ENCODE measurements at regions not wholly inside any gene's neighbourhood (a gene's known extent, or its start where the extent isn't known, plus 50 kb on each side); places are given as distances from the start of the nearest gene placed in this dataset.
"Not testable (repeated sequence)": the region's sequence is repeated elsewhere in the genome, so short reads cannot be mapped to it uniquely, and the experiment has no call there.

- H3K4me1 Mint-ChIP-seq; H3K4me3 Mint-ChIP-seq; H3K36me3 Mint-ChIP-seq; DNase-seq (ENCODE audit: low spot score in 2 of 2); H3K9me3 Mint-ChIP-seq; H3K27ac Mint-ChIP-seq; ATAC-seq (ENCODE audit: low read depth): not testable (repeated sequence)
- peaks cover 13% of the 10 kb centered on the region for H3K27me3 Mint-ChIP-seq
Observed at GRCh38 chr2:65929664-65930063, 497.3 kb upstream of the SPRED2 start.

GRCh38 chr2:65922794-65923193 is 490.4 kb upstream of the SPRED2 start:
- H3K9me3 Mint-ChIP-seq, result peaks cover 2% of the 10 kb centered on the region
- H3K27ac Mint-ChIP-seq, result no peak overlapping the region
- H3K36me3 Mint-ChIP-seq, result no peaks in the 10 kb centered on the region

GRCh38 chr2:65922030-65922429 is 489.6 kb upstream of the SPRED2 start:
- Mint-ChIP-seq H3K9me3 (peaks cover 2% of the 10 kb centered on the region), H3K36me3 (no peaks in the 10 kb centered on the region), H3K4me3 (no peak overlapping the region), H3K27ac (no peak overlapping the region), H3K4me1 (peaks cover 3% of the 10 kb centered on the region), H3K27me3 (peaks cover 2% of the 10 kb centered on the region)
- ATAC-seq (ENCODE audit: low read depth) (no peak), DNase-seq (ENCODE audit: low spot score in 2 of 2) (no peak)

More at GRCh38 chr2:65922794-65923193, 490.4 kb upstream of the SPRED2 start:
- no peak for ATAC-seq (ENCODE audit: low read depth)
- Mint-ChIP-seq H3K4me3 (no peak overlapping the region), H3K4me1 (peaks cover 3% of the 10 kb centered on the region), H3K27me3 (peaks cover 2% of the 10 kb centered on the region)
- no peak for DNase-seq (ENCODE audit: low spot score in 2 of 2)

GRCh38 chr2:65921116-65921515 is 488.7 kb upstream of the SPRED2 start:
- DNase-seq (ENCODE audit: low spot score in 2 of 2) (no peak), ATAC-seq (ENCODE audit: low read depth) (no peak)
- peaks cover 3% of the 10 kb centered on the region for H3K4me1 Mint-ChIP-seq
- peaks cover 2% of the 10 kb centered on the region for H3K9me3 Mint-ChIP-seq
- H3K27ac Mint-ChIP-seq, result no peak overlapping the region
- peaks cover 2% of the 10 kb centered on the region for H3K27me3 Mint-ChIP-seq
- H3K4me3 Mint-ChIP-seq, result no peak overlapping the region
- H3K36me3 Mint-ChIP-seq, result no peaks in the 10 kb centered on the region

GRCh38 chr2:65920659-65921058 is 488.3 kb upstream of the SPRED2 start:
- no peak for ATAC-seq (ENCODE audit: low read depth)
- Mint-ChIP-seq H3K9me3 (peaks cover 2% of the 10 kb centered on the region), H3K4me3 (no peak overlapping the region), H3K27ac (no peak overlapping the region), H3K27me3 (peaks cover 2% of the 10 kb centered on the region), H3K4me1 (peaks cover 3% of the 10 kb centered on the region), H3K36me3 (no peaks in the 10 kb centered on the region)
- no peak for DNase-seq (ENCODE audit: low spot score in 2 of 2)

- H3K4me1 Mint-ChIP-seq, result peaks cover 3% of the 10 kb centered on the region
- no peaks in the 10 kb centered on the region for H3K36me3 Mint-ChIP-seq
- no peak overlapping the region for H3K4me3 Mint-ChIP-seq
- DNase-seq (ENCODE audit: low spot score in 2 of 2), result no peak
- H3K27me3 Mint-ChIP-seq, result peaks cover 2% of the 10 kb centered on the region
- ATAC-seq (ENCODE audit: low read depth), result no peak
- peaks cover 2% of the 10 kb centered on the region for H3K9me3 Mint-ChIP-seq
- no peak overlapping the region for H3K27ac Mint-ChIP-seq
Observed at GRCh38 chr2:65919550-65920188, 487.3 kb upstream of the SPRED2 start.

- H3K36me3 Mint-ChIP-seq, result no peaks in the 10 kb centered on the region
- peaks cover 2% of the 10 kb centered on the region for H3K9me3 Mint-ChIP-seq
- H3K27ac Mint-ChIP-seq, result no peak overlapping the region
- ATAC-seq (ENCODE audit: low read depth), result no peak
- peaks cover 3% of the 10 kb centered on the region for H3K4me1 Mint-ChIP-seq
- no peak for DNase-seq (ENCODE audit: low spot score in 2 of 2)
- H3K4me3 Mint-ChIP-seq, result no peak overlapping the region
- H3K27me3 Mint-ChIP-seq, result peaks cover 2% of the 10 kb centered on the region
Observed at GRCh38 chr2:65918760-65919187, 486.4 kb upstream of the SPRED2 start.

GRCh38 chr2:65917986-65918385 is 485.6 kb upstream of the SPRED2 start:
- Mint-ChIP-seq H3K4me1 (peaks cover under 1% of the 10 kb centered on the region), H3K9me3 (peaks cover 2% of the 10 kb centered on the region), H3K36me3 (no peaks in the 10 kb centered on the region), H3K4me3 (no peak overlapping the region), H3K27me3 (peaks cover 2% of the 10 kb centered on the region), H3K27ac (no peak overlapping the region)
- ATAC-seq (ENCODE audit: low read depth), result no peak
- DNase-seq (ENCODE audit: low spot score in 2 of 2), result no peak

GRCh38 chr2:65916785-65917295 is 484.4 kb upstream of the SPRED2 start:
- Mint-ChIP-seq H3K36me3 (no peaks in the 10 kb centered on the region), H3K4me3 (no peak overlapping the region), H3K4me1 (no peaks in the 10 kb centered on the region), H3K27ac (no peak overlapping the region), H3K27me3 (peaks cover 2% of the 10 kb centered on the region), H3K9me3 (peaks cover 2% of the 10 kb centered on the region)
- no peak for ATAC-seq (ENCODE audit: low read depth)
- DNase-seq (ENCODE audit: low spot score in 2 of 2), result no peak

- ATAC-seq (ENCODE audit: low read depth), result no peak
- no peaks in the 10 kb centered on the region for H3K36me3 Mint-ChIP-seq
Observed at GRCh38 chr2:65916177-65916576, 483.8 kb upstream of the SPRED2 start.

GRCh38 chr2:65915273-65915672 is 482.9 kb upstream of the SPRED2 start:
- DNase-seq (ENCODE audit: low spot score in 2 of 2) (no peak), ATAC-seq (ENCODE audit: low read depth) (no peak)
- H3K27me3 Mint-ChIP-seq, result peaks cover 2% of the 10 kb centered on the region
- H3K9me3 Mint-ChIP-seq, result no peaks in the 10 kb centered on the region
- no peaks in the 10 kb centered on the region for H3K36me3 Mint-ChIP-seq
- no peak overlapping the region for H3K27ac Mint-ChIP-seq
- H3K4me1 Mint-ChIP-seq, result no peaks in the 10 kb centered on the region
- H3K4me3 Mint-ChIP-seq, result no peak overlapping the region

More at GRCh38 chr2:65916177-65916576, 483.8 kb upstream of the SPRED2 start:
- DNase-seq (ENCODE audit: low spot score in 2 of 2), result no peak
- Mint-ChIP-seq H3K4me1 (no peaks in the 10 kb centered on the region), H3K9me3 (peaks cover 2% of the 10 kb centered on the region), H3K27me3 (peaks cover 2% of the 10 kb centered on the region), H3K27ac (no peak overlapping the region), H3K4me3 (no peak overlapping the region)

GRCh38 chr2:65914244-65914786 is 481.9 kb upstream of the SPRED2 start:
- H3K27me3 Mint-ChIP-seq, result peaks cover 2% of the 10 kb centered on the region
- H3K9me3 Mint-ChIP-seq, result no peaks in the 10 kb centered on the region
- H3K36me3 Mint-ChIP-seq, result no peaks in the 10 kb centered on the region
- H3K4me3 Mint-ChIP-seq, result no peak overlapping the region
- H3K27ac Mint-ChIP-seq, result no peak overlapping the region
- H3K4me1 Mint-ChIP-seq, result no peaks in the 10 kb centered on the region
- DNase-seq (ENCODE audit: low spot score in 2 of 2) (no peak), ATAC-seq (ENCODE audit: low read depth) (no peak)

GRCh38 chr2:65913813-65914212 is 481.4 kb upstream of the SPRED2 start:
- H3K36me3 Mint-ChIP-seq, result no peaks in the 10 kb centered on the region
- H3K4me1 Mint-ChIP-seq, result no peaks in the 10 kb centered on the region
- ATAC-seq (ENCODE audit: low read depth), result no peak
- peaks cover 2% of the 10 kb centered on the region for H3K27me3 Mint-ChIP-seq
- no peak for DNase-seq (ENCODE audit: low spot score in 2 of 2)
- no peak overlapping the region for H3K4me3 Mint-ChIP-seq
- no peak overlapping the region for H3K27ac Mint-ChIP-seq
- H3K9me3 Mint-ChIP-seq, result no peaks in the 10 kb centered on the region

- Mint-ChIP-seq H3K27ac (no peak overlapping the region), H3K4me1 (no peaks in the 10 kb centered on the region), H3K36me3 (no peaks in the 10 kb centered on the region), H3K27me3 (peaks cover 6% of the 10 kb centered on the region), H3K9me3 (peaks cover 2% of the 10 kb centered on the region), H3K4me3 (no peak overlapping the region)
- DNase-seq (ENCODE audit: low spot score in 2 of 2) (no peak), ATAC-seq (ENCODE audit: low read depth) (no peak)
Observed at GRCh38 chr2:65901756-65902155, 469.4 kb upstream of the SPRED2 start.

- peaks cover 11% of the 10 kb centered on the region for H3K9me3 Mint-ChIP-seq
- H3K4me1 Mint-ChIP-seq, result no peaks in the 10 kb centered on the region
- peaks cover 2% of the 10 kb centered on the region for H3K27me3 Mint-ChIP-seq
- no peaks in the 10 kb centered on the region for H3K36me3 Mint-ChIP-seq
- no peak for ATAC-seq (ENCODE audit: low read depth)
- no peak overlapping the region for H3K27ac Mint-ChIP-seq
- H3K4me3 Mint-ChIP-seq, result no peak overlapping the region
- DNase-seq (ENCODE audit: low spot score in 2 of 2), result no peak
Observed at GRCh38 chr2:65896446-65896845, 464.0 kb upstream of the SPRED2 start.
